Keratinocyte (primary cell): ENCODE measurements at regions not wholly inside any gene's neighbourhood (a gene's known extent, or its start where the extent isn't known, plus 50 kb on each side); places are given as distances from the start of the nearest gene placed in this dataset.

Source experiments
- DNase-seq: peaks from one replicate; pipeline ENCODE4 v3.0.0-alpha.2; 2011; ENCODE audit warnings: low read depth, missing footprints, low spot score
- FAIRE-seq: peaks from 2 replicates; lab custom pipeline; 2011; peaks lifted over from hg19 to GRCh38; lab: Jason Lieb, UNC
- H2AFZ ChIP-seq: 2 replicates; pipeline ENCODE4 v1.6.0; 2012; ENCODE audit warnings: low read length, control low read depth, inconsistent platforms; ENCODE audit not compliant: control insufficient read depth
- H3K27ac ChIP-seq: 2 replicates; pipeline ENCODE4 v1.5.1; 2011; ENCODE audit warnings: low read length; ENCODE audit not compliant: control insufficient read depth, insufficient read depth
- H3K27me3 ChIP-seq: 3 replicates; pipeline ENCODE4 v1.6.0; 2011; ENCODE audit warnings: low read length; ENCODE audit not compliant: control insufficient read depth, insufficient read depth; ENCODE audit errors: extremely low read depth
- H3K36me3 ChIP-seq, 2 experiments: 2 replicates in 1 of 2; 3 replicates in 1 of 2; pipeline ENCODE4 v1.5.1; 2011; ENCODE audit warnings: low read length in 2 of 2, mild to moderate bottlenecking in 1 of 2; ENCODE audit not compliant: control insufficient read depth in 2 of 2, insufficient read depth in 2 of 2; ENCODE audit errors: extremely low read depth in 1 of 2
- H3K4me1 ChIP-seq: 3 replicates; pipeline ENCODE4 v1.5.1; 2011; ENCODE audit warnings: low read length; ENCODE audit not compliant: control insufficient read depth, insufficient read depth; ENCODE audit errors: extremely low read depth
- H3K4me2 ChIP-seq: 3 replicates; pipeline ENCODE4 v1.6.0; 2011; ENCODE audit warnings: low read depth, low read length; ENCODE audit not compliant: control insufficient read depth, insufficient read depth; ENCODE audit errors: extremely low read depth
- H3K4me3 ChIP-seq, 3 experiments: fragments of 200-600 bp in 1 of 3; sonication (generic) in 1 of 3; 2 replicates in 2 of 3; 3 replicates in 1 of 3; pipeline ENCODE4 v1.5.1; 2011 to 2016; ENCODE audit warnings: low read length in 3 of 3, mild to moderate bottlenecking in 3 of 3, control low read depth in 2 of 3, inconsistent platforms in 1 of 3, low read depth in 1 of 3, mixed read lengths in 1 of 3, mixed run types in 1 of 3, moderate library complexity in 1 of 3; ENCODE audit not compliant: control insufficient read depth in 2 of 3, insufficient read depth in 2 of 3; ENCODE audit errors: extremely low read depth in 1 of 3
- H3K79me2 ChIP-seq: 2 replicates; pipeline ENCODE4 v1.6.0; 2012; ENCODE audit warnings: low read length; ENCODE audit not compliant: control insufficient read depth, insufficient read depth
- H3K9ac ChIP-seq: 3 replicates; pipeline ENCODE4 v1.6.0; 2011; ENCODE audit warnings: low read length; ENCODE audit not compliant: control insufficient read depth, insufficient read depth; ENCODE audit errors: extremely low read depth
- H3K9me1 ChIP-seq: 3 replicates; pipeline ENCODE4 v1.6.0; 2011; ENCODE audit warnings: low read length; ENCODE audit not compliant: control insufficient read depth, insufficient read depth; ENCODE audit errors: extremely low read depth
- H3K9me3 ChIP-seq: 2 replicates; pipeline ENCODE4 v1.5.1; 2012; ENCODE audit warnings: low read depth, low read length; ENCODE audit not compliant: control insufficient read depth
- H4K20me1 ChIP-seq: 3 replicates; pipeline ENCODE4 v1.6.0; 2011; ENCODE audit warnings: low read length; ENCODE audit not compliant: control insufficient read depth, insufficient read depth; ENCODE audit errors: extremely low read depth
- CTCF ChIP-seq, 3 experiments: IDR thresholded peaks in 1 of 3; conservative IDR thresholded peaks in 1 of 3; optimal IDR thresholded peaks in 1 of 3; 2 replicates in 2 of 3; 3 replicates in 1 of 3; pipeline versions ENCODE3 to v1.5.1; 2011; ENCODE audit warnings: low read length in 3 of 3, mild to moderate bottlenecking in 3 of 3, moderate library complexity in 2 of 3, control low read depth in 1 of 3, inconsistent platforms in 1 of 3; ENCODE audit not compliant: insufficient read depth in 2 of 3; ENCODE audit errors: extremely low read depth in 1 of 3
- EZH2 ChIP-seq: IDR thresholded peaks from one replicate; pipeline ENCODE4 v1.6.1; 2012; ENCODE audit warnings: inconsistent platforms, mild to moderate bottlenecking, low read length, moderate library complexity
- dilution Hi-C: fragments of 300-500 bp; cut with MboI; formaldehyde crosslinking; loops from one replicate; pipeline ENCODE4 v1.7.0; 2020; ENCODE audit warnings: low sequenced_read_pairs; ENCODE audit not compliant: extremely low pct_ligation_motif_present

GRCh38 chr6:43869079-43869710 lies 99.2 kb downstream of the VEGFA start:
- Histone ChIP-seq H4K20me1 (no peaks in the 10 kb centered on the region), H3K27me3 (peaks cover 18% of the 10 kb centered on the region), H3K4me1 (no peaks in the 10 kb centered on the region), H3K9ac (no peak overlapping the region), H3K4me3 (no peak overlapping the region), H3K36me3 (no peaks in the 10 kb centered on the region), H3K9me3 (no peaks in the 10 kb centered on the region), H3K9me1 (no peaks in the 10 kb centered on the region), H2AFZ (no peak overlapping the region), H3K4me2 (no peak overlapping the region), H3K79me2 (no peaks in the 10 kb centered on the region), H3K27ac (no peak overlapping the region)
- dilution Hi-C loops = no loop called here
- FAIRE-seq = no peak
- TF ChIP-seq EZH2 = no peak
- TF ChIP-seq CTCF (optimal IDR thresholded peaks at IDR 0.05 in 1 of 3, IDR thresholded peaks at IDR 0.05 in 1 of 3, conservative IDR thresholded peaks at IDR 0.05 in 1 of 3; ENCODE audit: extremely low read depth in 1 of 3, insufficient read depth in 2 of 3, low read length in 3 of 3) = no peak
- DNase-seq = no peak

GRCh38 chr6:43868467-43868866 lies 98.5 kb downstream of the VEGFA start:
- no peaks in the 10 kb centered on the region for H3K9me3 ChIP-seq
- TF ChIP-seq CTCF (optimal IDR thresholded peaks at IDR 0.05 in 1 of 3, IDR thresholded peaks at IDR 0.05 in 1 of 3, conservative IDR thresholded peaks at IDR 0.05 in 1 of 3; ENCODE audit: extremely low read depth in 1 of 3, insufficient read depth in 2 of 3, low read length in 3 of 3) (no peak), EZH2 (no peak)
- no peak overlapping the region for H3K9ac ChIP-seq
- FAIRE-seq (no peak), DNase-seq (no peak)
- dilution Hi-C loops = no loop called here
- H3K27ac ChIP-seq = no peak overlapping the region
- H2AFZ ChIP-seq = no peak overlapping the region
- H3K36me3 ChIP-seq = no peaks in the 10 kb centered on the region
- H3K4me3 ChIP-seq = no peak overlapping the region
- H3K4me1 ChIP-seq = no peaks in the 10 kb centered on the region
- H3K4me2 ChIP-seq = no peak overlapping the region
- no peaks in the 10 kb centered on the region for H4K20me1 ChIP-seq
- no peaks in the 10 kb centered on the region for H3K9me1 ChIP-seq
- no peaks in the 10 kb centered on the region for H3K79me2 ChIP-seq
- peaks cover 22% of the 10 kb centered on the region for H3K27me3 ChIP-seq
